Activated naive CD4-positive, alpha-beta T cell treated with anti-CD3 and anti-CD28 coated beads, Interleukin-2, amount 10 ng/mL, durations not matched to agents 7 days and 5 days (primary cell): ENCODE measurements at regions not wholly inside any gene's neighbourhood (a gene's known extent, or its start where the extent isn't known, plus 50 kb on each side); places are given as distances from the start of the nearest gene placed in this dataset.

ENCODE experiments used
- CTCF ChIA-PET: fragments of 350-600 bp; sonication (Branson Sonifier 250); formaldehyde crosslinking; loops from one replicate; lab custom pipeline; 2021; ENCODE audit warnings: antibody characterized with exemption; lab: Charles Lee
- DNase-seq: peaks from one replicate; pipeline ENCODE4 v3.0.0-alpha.2; 2020
- H3K27ac Mint-ChIP-seq: one replicate; pipeline ENCODE4 v1.8.0; 2021; ENCODE audit warnings: mild to moderate bottlenecking, moderate library complexity, mixed read lengths
- H3K27me3 Mint-ChIP-seq: one replicate; pipeline ENCODE4 v1.8.0; 2021; ENCODE audit warnings: mild to moderate bottlenecking, mixed read lengths
- H3K36me3 Mint-ChIP-seq: one replicate; pipeline ENCODE4 v1.8.0; 2021; ENCODE audit warnings: mixed read lengths
- H3K4me1 Mint-ChIP-seq: one replicate; pipeline ENCODE4 v1.8.0; 2021; ENCODE audit warnings: mixed read lengths
- H3K4me3 Mint-ChIP-seq: one replicate; pipeline ENCODE4 v1.8.0; 2021; ENCODE audit warnings: mild to moderate bottlenecking, moderate library complexity, mixed read lengths
- H3K9me3 Mint-ChIP-seq: one replicate; pipeline ENCODE4 v1.8.0; 2021; ENCODE audit warnings: mixed read lengths

DNA sequence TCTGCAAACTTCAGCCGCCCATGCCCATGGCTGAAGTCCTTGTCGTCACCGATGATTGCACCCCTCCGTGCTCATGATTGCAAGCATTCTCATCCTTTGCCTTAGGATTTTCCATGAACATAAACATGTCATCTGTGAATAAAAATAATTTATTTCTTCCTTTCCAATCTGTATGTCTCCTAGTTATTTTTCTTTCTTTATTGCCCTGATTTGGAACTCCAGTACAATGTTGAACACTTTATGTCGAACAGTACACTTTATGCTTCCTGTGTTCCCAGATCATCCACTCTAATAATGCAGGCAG is 170.9 kb upstream of the SYT6 start:
- no peaks in the 10 kb centered on the region for H3K9me3 Mint-ChIP-seq
- H3K36me3 Mint-ChIP-seq = no peaks in the 10 kb centered on the region
- CTCF ChIA-PET = no interaction called here
- peaks cover 8% of the 10 kb centered on the region for H3K27me3 Mint-ChIP-seq
- no peak overlapping the region for H3K4me3 Mint-ChIP-seq
- DNase-seq = no peak
- H3K4me1 Mint-ChIP-seq = peaks cover 9% of the 10 kb centered on the region
- H3K27ac Mint-ChIP-seq = no peak overlapping the region

DNA sequence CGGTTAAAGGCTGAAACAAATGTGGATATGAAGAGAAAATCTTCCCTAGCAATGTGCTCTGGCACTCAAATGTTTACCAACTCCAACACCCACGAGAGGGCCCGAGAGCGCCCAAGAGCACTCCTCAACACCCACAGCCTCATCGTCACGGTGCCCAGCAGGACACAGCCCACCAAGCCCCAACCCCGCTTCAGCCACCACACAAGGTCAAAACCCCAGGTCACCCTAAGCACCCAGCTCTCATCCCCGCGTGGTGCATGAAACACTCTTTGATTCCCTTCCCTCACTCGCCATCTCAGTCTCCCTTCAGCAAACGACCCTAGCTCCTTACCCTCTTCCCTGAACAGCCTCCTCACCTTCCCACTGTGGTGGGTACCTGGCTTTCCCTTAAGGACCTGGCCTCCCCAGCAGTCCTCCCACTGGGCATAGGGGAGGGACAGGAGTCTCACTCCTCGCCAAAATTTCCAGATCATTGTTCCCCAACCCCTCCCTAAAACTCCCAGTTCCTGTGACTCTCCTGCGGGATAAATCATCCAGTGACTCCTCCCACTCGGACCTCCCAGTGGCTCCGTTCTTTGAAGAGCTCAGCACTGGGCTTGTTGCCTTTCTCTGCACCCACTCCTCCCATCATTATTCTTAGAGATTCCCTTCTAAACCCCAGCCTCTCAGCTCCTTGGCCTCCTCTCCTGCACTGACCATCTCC is 170.4 kb upstream of the SYT6 start:
- DNase-seq = no peak
- Mint-ChIP-seq H3K27me3 (peaks cover 8% of the 10 kb centered on the region), H3K27ac (no peak overlapping the region), H3K9me3 (no peaks in the 10 kb centered on the region), H3K4me1 (peaks cover 6% of the 10 kb centered on the region), H3K4me3 (no peak overlapping the region), H3K36me3 (no peaks in the 10 kb centered on the region)
- CTCF ChIA-PET = no interaction called here

GRCh38 chr1:114322734-114323133 is 169.1 kb upstream of the SYT6 start:
- Mint-ChIP-seq H3K27me3 (peaks cover 8% of the 10 kb centered on the region), H3K27ac (no peak overlapping the region), H3K9me3 (no peaks in the 10 kb centered on the region), H3K4me3 (no peak overlapping the region), H3K4me1 (no peaks in the 10 kb centered on the region), H3K36me3 (no peaks in the 10 kb centered on the region)
- no peak for DNase-seq
- CTCF ChIA-PET = no interaction called here

- H3K27ac Mint-ChIP-seq = no peak overlapping the region
- DNase-seq = no peak
- H3K4me1 Mint-ChIP-seq = no peaks in the 10 kb centered on the region
- peaks cover 8% of the 10 kb centered on the region for H3K27me3 Mint-ChIP-seq
- no peaks in the 10 kb centered on the region for H3K9me3 Mint-ChIP-seq
- CTCF ChIA-PET = no interaction called here
- no peak overlapping the region for H3K4me3 Mint-ChIP-seq
- H3K36me3 Mint-ChIP-seq = no peaks in the 10 kb centered on the region
These were observed 168.5 kb upstream of the SYT6 start for GRCh38 chr1:114322207-114322606.

- Mint-ChIP-seq H3K27me3 (peaks cover 8% of the 10 kb centered on the region), H3K27ac (no peak overlapping the region), H3K36me3 (no peaks in the 10 kb centered on the region), H3K9me3 (no peaks in the 10 kb centered on the region), H3K4me3 (no peak overlapping the region), H3K4me1 (no peaks in the 10 kb centered on the region)
- CTCF ChIA-PET = interaction anchor here (1.5 kb wide), 1 partner anchor 27 kb away, joined by 4 read pairs; no protein-coding TSS in a partner anchor
- no peak for DNase-seq
These were observed 166.9 kb upstream of the SYT6 start for GRCh38 chr1:114320586-114320985.

- no peaks in the 10 kb centered on the region for H3K4me1 Mint-ChIP-seq
- DNase-seq = no peak
- CTCF ChIA-PET = interaction anchor here (1.5 kb wide), 1 partner anchor 28 kb away, joined by 4 read pairs; no protein-coding TSS in a partner anchor
- no peaks in the 10 kb centered on the region for H3K36me3 Mint-ChIP-seq
- peaks cover 6% of the 10 kb centered on the region for H3K27me3 Mint-ChIP-seq
- H3K27ac Mint-ChIP-seq = no peak overlapping the region
- H3K4me3 Mint-ChIP-seq = no peak overlapping the region
- no peaks in the 10 kb centered on the region for H3K9me3 Mint-ChIP-seq
These were observed 165.7 kb upstream of the SYT6 start for GRCh38 chr1:114319418-114319817.

DNA sequence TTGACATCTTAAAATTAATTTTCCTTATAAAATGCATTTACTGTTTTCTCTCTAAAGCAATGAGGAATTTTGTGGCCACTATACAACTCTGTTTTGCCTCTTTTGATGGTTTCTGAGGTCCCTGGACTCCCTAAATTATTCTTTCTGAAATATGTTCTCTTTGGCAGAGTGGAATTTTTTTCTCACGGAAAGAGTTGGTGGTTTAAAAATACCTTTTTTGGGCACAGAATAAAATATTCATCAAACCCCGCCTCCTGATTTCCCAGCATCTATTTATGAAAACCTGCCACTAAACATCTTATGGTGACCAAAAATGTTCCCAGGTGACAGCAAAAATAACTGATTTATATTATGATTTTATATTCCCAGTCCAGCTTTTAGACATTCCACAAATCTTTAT is 165.3 kb upstream of the SYT6 start:
- Mint-ChIP-seq H3K4me3 (no peak overlapping the region), H3K27me3 (peaks cover 1% of the 10 kb centered on the region), H3K27ac (no peak overlapping the region), H3K4me1 (no peaks in the 10 kb centered on the region), H3K9me3 (no peaks in the 10 kb centered on the region), H3K36me3 (no peaks in the 10 kb centered on the region)
- DNase-seq = no peak
- CTCF ChIA-PET = interaction anchor here (1.5 kb wide), 1 partner anchor 28 kb away, joined by 4 read pairs; no protein-coding TSS in a partner anchor

DNA sequence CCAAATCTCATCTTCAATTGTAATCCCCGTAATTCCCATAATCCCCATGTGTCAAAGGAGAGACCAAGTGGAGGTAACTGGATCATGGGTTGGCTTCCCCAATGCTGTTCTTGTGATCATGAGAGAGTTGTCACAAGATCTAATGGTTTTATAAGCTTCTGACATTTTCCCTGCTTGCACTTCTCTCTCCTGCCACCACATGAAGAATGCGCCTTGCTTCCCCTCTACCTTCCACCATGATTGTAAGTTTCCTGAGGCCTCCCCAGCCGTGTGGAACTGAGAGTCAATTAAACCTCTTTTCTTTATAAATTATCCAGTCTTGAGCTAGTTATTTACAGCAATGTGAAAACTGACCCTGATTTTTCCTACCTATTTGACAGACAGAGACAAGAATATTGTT is 162.5 kb upstream of the SYT6 start:
- H3K9me3 Mint-ChIP-seq = peaks cover 3% of the 10 kb centered on the region
- no peaks in the 10 kb centered on the region for H3K36me3 Mint-ChIP-seq
- DNase-seq = no peak
- CTCF ChIA-PET = no interaction called here
- H3K27me3 Mint-ChIP-seq = peaks cover 2% of the 10 kb centered on the region
- no peak overlapping the region for H3K27ac Mint-ChIP-seq
- H3K4me3 Mint-ChIP-seq = no peak overlapping the region
- no peaks in the 10 kb centered on the region for H3K4me1 Mint-ChIP-seq

- Mint-ChIP-seq H3K27ac (no peak overlapping the region), H3K36me3 (no peaks in the 10 kb centered on the region), H3K9me3 (peaks cover 3% of the 10 kb centered on the region), H3K27me3 (peaks cover 3% of the 10 kb centered on the region), H3K4me3 (no peak overlapping the region), H3K4me1 (no peaks in the 10 kb centered on the region)
- CTCF ChIA-PET = no interaction called here
- DNase-seq = no peak
These were observed 162.0 kb upstream of the SYT6 start for GRCh38 chr1:114315631-114316030.

DNA sequence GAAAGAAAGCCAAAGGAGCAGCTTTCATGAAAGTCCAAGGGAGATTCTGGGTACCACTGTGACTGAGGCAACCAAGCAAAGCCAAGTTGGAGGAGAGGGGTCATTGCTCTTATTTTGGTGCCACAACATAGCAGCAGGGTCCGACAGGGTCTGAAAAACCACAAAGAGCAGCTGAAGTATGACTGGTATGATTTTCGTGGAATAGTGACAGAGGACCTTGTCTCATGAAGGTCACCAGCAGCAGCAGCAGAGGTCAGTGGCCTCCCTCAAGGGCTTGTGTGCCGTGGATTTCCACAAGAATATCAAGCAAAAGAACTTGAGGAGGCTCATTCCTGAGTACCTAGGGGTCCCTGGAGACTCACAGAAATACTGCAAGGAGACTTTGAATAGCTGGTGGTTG is 160.9 kb upstream of the SYT6 start:
- Mint-ChIP-seq H3K36me3 (no peaks in the 10 kb centered on the region), H3K9me3 (peaks cover 3% of the 10 kb centered on the region), H3K27me3 (peaks cover 3% of the 10 kb centered on the region), H3K4me1 (no peaks in the 10 kb centered on the region), H3K4me3 (no peak overlapping the region), H3K27ac (no peak overlapping the region)
- no peak for DNase-seq
- CTCF ChIA-PET = no interaction called here

GRCh38 chr1:114314098-114314497 is 160.4 kb upstream of the SYT6 start:
- no peak overlapping the region for H3K27ac Mint-ChIP-seq
- DNase-seq = no peak
- CTCF ChIA-PET = no interaction called here
- H3K36me3 Mint-ChIP-seq = no peaks in the 10 kb centered on the region
- peaks cover 3% of the 10 kb centered on the region for H3K27me3 Mint-ChIP-seq
- H3K4me3 Mint-ChIP-seq = no peak overlapping the region
- no peaks in the 10 kb centered on the region for H3K4me1 Mint-ChIP-seq
- H3K9me3 Mint-ChIP-seq = peaks cover 3% of the 10 kb centered on the region

DNA sequence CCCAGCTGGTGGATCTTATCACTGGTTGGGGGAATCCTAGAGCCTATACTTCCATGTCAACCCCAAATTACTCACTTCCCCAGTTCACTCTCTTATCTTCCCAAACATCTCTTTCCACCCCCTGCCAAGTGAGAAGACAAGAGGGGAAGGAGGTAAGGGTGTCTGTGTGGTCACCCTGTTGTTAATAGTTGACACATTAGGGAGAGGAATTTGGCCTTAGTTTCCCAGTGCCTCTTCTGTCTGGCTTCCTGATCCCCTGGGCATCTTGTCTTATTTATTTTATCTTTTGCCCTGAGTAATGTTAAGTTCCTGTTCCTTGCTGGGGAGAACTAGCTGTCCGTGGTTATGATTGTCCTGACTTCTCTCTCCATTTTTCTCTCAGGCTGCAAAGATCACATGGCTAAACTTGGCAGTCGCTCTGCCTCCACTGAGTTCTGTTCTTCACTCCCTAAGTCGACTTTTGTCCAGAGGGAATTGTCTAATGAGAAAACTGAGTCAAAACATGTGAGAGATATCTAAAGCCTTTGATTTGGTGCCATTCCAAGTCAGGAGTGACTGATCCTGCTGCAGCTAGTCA is 157.1 kb upstream of the SYT6 start:
- no peak for DNase-seq
- H3K36me3 Mint-ChIP-seq = no peaks in the 10 kb centered on the region
- H3K27ac Mint-ChIP-seq = no peak overlapping the region
- H3K27me3 Mint-ChIP-seq = peaks cover 9% of the 10 kb centered on the region
- CTCF ChIA-PET = no interaction called here
- no peak overlapping the region for H3K4me3 Mint-ChIP-seq
- peaks cover 3% of the 10 kb centered on the region for H3K9me3 Mint-ChIP-seq
- no peaks in the 10 kb centered on the region for H3K4me1 Mint-ChIP-seq

DNA sequence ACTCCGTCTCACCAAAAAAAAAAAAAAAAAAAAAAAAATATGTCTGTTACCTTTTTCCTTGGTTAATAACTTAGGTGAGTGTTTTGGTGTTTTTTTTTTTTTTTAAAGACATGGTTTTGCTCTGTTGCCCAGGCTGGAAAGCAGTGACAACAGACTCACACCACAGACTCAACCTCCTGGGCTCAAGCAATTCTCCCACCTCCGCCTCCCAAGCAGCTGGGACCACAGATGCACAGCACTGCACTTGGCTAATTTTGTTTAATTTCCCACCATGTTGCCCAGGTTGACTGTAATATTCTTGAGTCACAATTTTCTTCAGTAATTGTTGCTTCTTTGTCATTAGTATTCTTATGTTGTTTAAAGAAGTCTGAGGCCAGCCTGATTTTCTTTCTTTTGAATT is 149.2 kb upstream of the SYT6 start:
- H3K36me3 Mint-ChIP-seq = no peaks in the 10 kb centered on the region
- CTCF ChIA-PET = no interaction called here
- DNase-seq = no peak

DNA sequence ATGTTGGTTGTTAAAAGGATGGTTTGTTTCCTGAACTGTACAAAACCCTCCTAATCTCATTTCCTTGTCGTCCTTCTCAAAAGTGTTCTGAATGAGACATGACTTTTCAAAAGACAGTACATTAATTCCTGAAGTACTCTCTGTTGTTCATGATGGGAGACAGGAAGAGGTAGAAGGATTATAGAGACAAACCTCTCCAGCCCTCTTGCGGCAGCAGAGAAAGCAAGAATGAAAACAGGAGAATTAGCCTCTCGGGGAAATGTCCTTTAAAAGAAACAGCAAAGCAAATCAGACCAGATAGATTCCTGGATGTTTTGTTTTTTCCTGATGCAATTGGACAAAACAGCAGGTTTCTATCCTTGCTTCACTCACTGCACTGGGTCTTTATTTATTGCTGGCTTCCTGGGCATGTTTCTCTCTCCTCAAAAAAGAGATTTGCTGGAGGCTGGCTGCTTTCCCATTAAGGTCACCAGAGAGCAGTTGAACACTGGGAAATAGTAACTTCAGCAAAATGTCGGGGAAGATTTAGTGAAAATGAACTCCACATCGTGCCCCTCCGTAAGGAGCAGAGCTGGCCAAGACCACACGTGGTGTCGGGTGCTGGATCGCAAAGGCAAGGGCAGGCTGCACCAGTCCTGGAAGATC is 145.8 kb upstream of the SYT6 start:
- H3K4me1 Mint-ChIP-seq = peaks cover 6% of the 10 kb centered on the region

More for the DNA sequence above, 149.2 kb upstream of the SYT6 start:
- Mint-ChIP-seq H3K4me3 (no peak overlapping the region), H3K27ac (no peak overlapping the region), H3K27me3 (peaks cover 17% of the 10 kb centered on the region), H3K4me1 (peaks cover 6% of the 10 kb centered on the region), H3K9me3 (no peaks in the 10 kb centered on the region)

GRCh38 chr1:114298008-114298407 is 144.3 kb upstream of the SYT6 start:
- Mint-ChIP-seq H3K27ac (no peak overlapping the region), H3K4me1 (peaks cover 6% of the 10 kb centered on the region), H3K36me3 (no peaks in the 10 kb centered on the region), H3K4me3 (no peak overlapping the region), H3K9me3 (no peaks in the 10 kb centered on the region), H3K27me3 (peaks cover 4% of the 10 kb centered on the region)
- CTCF ChIA-PET = no interaction called here
- no peak for DNase-seq

More for the DNA sequence above, 145.8 kb upstream of the SYT6 start:
- no peak for DNase-seq
- no peaks in the 10 kb centered on the region for H3K9me3 Mint-ChIP-seq
- peaks cover 7% of the 10 kb centered on the region for H3K27me3 Mint-ChIP-seq
- CTCF ChIA-PET = no interaction called here
- no peaks in the 10 kb centered on the region for H3K36me3 Mint-ChIP-seq
- no peak overlapping the region for H3K27ac Mint-ChIP-seq
- H3K4me3 Mint-ChIP-seq = no peak overlapping the region
